CD14-positive monocyte (primary cell): ENCODE measurements at regions not wholly inside any gene's neighbourhood (a gene's known extent, or its start where the extent isn't known, plus 50 kb on each side); places are given as distances from the start of the nearest gene placed in this dataset.

ENCODE experiments used
- DNase-seq, 3 donors: peaks; one replicate each; pipeline ENCODE4 v3.0.0-alpha.2; 2011 to 2022
- H2AFZ ChIP-seq: 2 replicates; pipeline ENCODE4 v1.6.0; 2012; ENCODE audit warnings: mild to moderate bottlenecking, low read depth, low read length, inconsistent platforms; ENCODE audit not compliant: insufficient read depth, poor library complexity, severe bottlenecking
- H3K27ac ChIP-seq, 2 donors: 1 replicate in 1 of 2; 2 replicates in 1 of 2; pipeline ENCODE4 v1.5.1; 2012 to 2013; ENCODE audit warnings: low read length in 2 of 2, control low read depth in 1 of 2, inconsistent platforms in 1 of 2, low read depth in 1 of 2, mild to moderate bottlenecking in 1 of 2
- H3K27me3 ChIP-seq, 2 donors: one replicate each; pipeline versions ENCODE4 v1.6.0 to v1.6.1; 2011 to 2013; ENCODE audit warnings: low read length in 2 of 2; ENCODE audit not compliant: control insufficient read depth in 2 of 2, insufficient read depth in 2 of 2
- H3K36me3 ChIP-seq, 2 donors: replicated peaks in 1 of 2; 1 replicate in 1 of 2; 2 replicates in 1 of 2; pipeline versions ENCODE4 v1.5.1 to v1.6.1; 2012 to 2013; ENCODE audit warnings: low read length in 2 of 2, control low read depth in 1 of 2, inconsistent platforms in 1 of 2, mild to moderate bottlenecking in 1 of 2; ENCODE audit not compliant: insufficient read depth in 2 of 2, control insufficient read depth in 1 of 2
- H3K4me1 ChIP-seq, 2 donors: 1 replicate in 1 of 2; 2 replicates in 1 of 2; pipeline versions ENCODE4 v1.5.1 to v1.6.1; 2012 to 2013; ENCODE audit warnings: low read length in 2 of 2, control low read depth in 1 of 2, inconsistent platforms in 1 of 2, mild to moderate bottlenecking in 1 of 2, moderate library complexity in 1 of 2; ENCODE audit not compliant: insufficient read depth in 2 of 2, control insufficient read depth in 1 of 2
- H3K4me2 ChIP-seq: replicated peaks from 2 replicates; pipeline ENCODE3; 2012; ENCODE audit warnings: low read length, moderate library complexity, mild to moderate bottlenecking; ENCODE audit not compliant: poor library complexity, severe bottlenecking; ENCODE audit errors: extremely low read depth
- H3K4me3 ChIP-seq, 3 experiments: fragments of 200-600 bp in 1 of 3; sonication (generic) in 1 of 3; replicated peaks in 1 of 3; 1 replicate in 2 of 3; 2 replicates in 1 of 3; pipeline ENCODE4 v1.5.1; 2011 to 2013; ENCODE audit warnings: low read length in 3 of 3, mild to moderate bottlenecking in 3 of 3, control low read depth in 2 of 3, low read depth in 2 of 3, inconsistent platforms in 1 of 3, moderate library complexity in 1 of 3
- H3K79me2 ChIP-seq: 2 replicates; pipeline ENCODE4 v1.6.0; 2012; ENCODE audit warnings: mild to moderate bottlenecking, control low read depth, inconsistent platforms, low read length, moderate library complexity; ENCODE audit not compliant: insufficient read depth
- H3K9ac ChIP-seq: 2 replicates; pipeline ENCODE4 v1.6.0; 2017; ENCODE audit warnings: low read length, mild to moderate bottlenecking; ENCODE audit not compliant: insufficient read depth, poor library complexity, severe bottlenecking
- H3K9me3 ChIP-seq, 2 donors: replicated peaks in 1 of 2; 1 replicate in 1 of 2; 2 replicates in 1 of 2; pipeline versions ENCODE4 v1.5.1 to v1.6.1; 2012 to 2013; ENCODE audit warnings: low read length in 2 of 2, control low read depth in 1 of 2; ENCODE audit not compliant: control insufficient read depth in 1 of 2, insufficient read depth in 1 of 2
- H4K20me1 ChIP-seq: 2 replicates; pipeline ENCODE4 v1.6.0; 2012; ENCODE audit warnings: mild to moderate bottlenecking, low read length, control low read depth, moderate library complexity; ENCODE audit not compliant: insufficient read depth
- H3K27ac Mint-ChIP-seq, 7 donors: one replicate each; pipeline ENCODE4 v1.8.0; 2020; ENCODE audit warnings: mild to moderate bottlenecking in 7 of 7, mixed read lengths in 7 of 7, moderate library complexity in 6 of 7, inconsistent platforms in 2 of 7
- H3K27me3 Mint-ChIP-seq, 3 donors: one replicate each; pipeline ENCODE4 v1.8.0; 2021 to 2022; ENCODE audit warnings: low read depth in 3 of 3, mild to moderate bottlenecking in 3 of 3, mixed read lengths in 3 of 3, moderate library complexity in 3 of 3, inconsistent platforms in 1 of 3
- H3K36me3 Mint-ChIP-seq, 2 donors: one replicate each; pipeline ENCODE4 v1.8.0; 2020; ENCODE audit warnings: mixed read lengths in 2 of 2, inconsistent platforms in 1 of 2, mild to moderate bottlenecking in 1 of 2
- H3K4me1 Mint-ChIP-seq: one replicate; pipeline ENCODE4 v1.8.0; 2020; ENCODE audit warnings: mild to moderate bottlenecking, mixed read lengths
- H3K4me3 Mint-ChIP-seq, 2 donors: one replicate each; pipeline ENCODE4 v1.8.0; 2020; ENCODE audit warnings: mild to moderate bottlenecking in 2 of 2, mixed read lengths in 2 of 2, moderate library complexity in 1 of 2
- H3K9me3 Mint-ChIP-seq, 7 donors: one replicate each; pipeline ENCODE4 v1.8.0; 2020 to 2022; ENCODE audit warnings: mixed read lengths in 7 of 7, mild to moderate bottlenecking in 6 of 7, moderate library complexity in 6 of 7, inconsistent platforms in 2 of 7
- WGBS: methylation state at CpG from one replicate; pipeline ENCODE4 v1.1.5; 2013; ENCODE audit warnings: missing lambda C conversion rate; ENCODE audit not compliant: insufficient coverage; 5-methylcytosine and 5-hydroxymethylcytosine counted together
- intact Hi-C, 2 donors: fragments of 100-400 bp; cut with micrococcal nuclease; formaldehyde crosslinking; loops; one replicate each; pipeline versions ENCODE4 v1.15.0 to v1.15.1; 2023
- TF ChIP-seq, protein P1 (sequence below): fragments of 200-600 bp; IDR thresholded peaks from one replicate; pipeline ENCODE4 v1.8.0; 2022; ENCODE audit warnings: antibody characterized with exemption, mild to moderate bottlenecking

DNA sequence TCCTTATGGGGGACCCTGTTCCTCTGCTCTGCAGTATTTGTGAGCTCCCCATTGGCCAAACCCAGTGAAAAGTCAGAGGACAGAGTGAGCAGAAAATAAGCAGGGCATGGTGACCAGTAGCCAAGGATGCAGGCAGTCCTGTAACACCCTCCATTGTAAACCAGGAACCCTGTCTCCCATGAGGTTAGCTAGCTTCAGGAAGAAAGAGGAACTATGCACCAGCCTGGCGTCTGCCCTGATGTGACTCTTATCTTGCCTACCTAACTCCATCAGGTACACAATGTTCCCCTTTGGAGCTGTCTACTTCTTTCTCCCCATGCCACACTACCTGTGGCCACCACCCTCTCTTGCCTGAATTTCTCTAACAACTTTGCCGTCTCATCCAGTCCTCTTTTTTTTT lies 119.2 kb downstream of the LRIG2 start:
- Histone ChIP-seq H3K27ac (no peak overlapping the region), H3K79me2 (no peaks in the 10 kb centered on the region), H3K9ac (no peak overlapping the region), H3K27me3 (no peaks in the 10 kb centered on the region), H3K9me3 (peaks cover 0 to 9% of the 10 kb centered on the region in 2 donors), H3K4me1 (peaks cover 6 to 11% of the 10 kb centered on the region in 2 donors), H3K4me3 (no peak overlapping the region), H2AFZ (no peak overlapping the region), H3K36me3 (no peaks in the 10 kb centered on the region), H3K4me2 (no peak overlapping the region), H4K20me1 (no peaks in the 10 kb centered on the region)
- DNase-seq: peak; percentile 15 to 41 (median 21)
- H3K36me3 Mint-ChIP-seq: no peaks in the 10 kb centered on the region
- intact Hi-C loops: no loop called here
- peak overlapping the region; percentile 10 to 39 for H3K4me3 Mint-ChIP-seq
- WGBS: 20% methylated on average over 1 of the region's 2 CpGs
- H3K9me3 Mint-ChIP-seq: peaks cover 6 to 17% (median 12%) of the 10 kb centered on the region in 7 donors
- peak overlapping the region in 3 of 7 donors; percentile 52 to 81 (median 73) for H3K27ac Mint-ChIP-seq
- peaks cover 0 to 6% (median 3%) of the 10 kb centered on the region in 3 donors for H3K27me3 Mint-ChIP-seq
- TF ChIP-seq, protein P1, sequence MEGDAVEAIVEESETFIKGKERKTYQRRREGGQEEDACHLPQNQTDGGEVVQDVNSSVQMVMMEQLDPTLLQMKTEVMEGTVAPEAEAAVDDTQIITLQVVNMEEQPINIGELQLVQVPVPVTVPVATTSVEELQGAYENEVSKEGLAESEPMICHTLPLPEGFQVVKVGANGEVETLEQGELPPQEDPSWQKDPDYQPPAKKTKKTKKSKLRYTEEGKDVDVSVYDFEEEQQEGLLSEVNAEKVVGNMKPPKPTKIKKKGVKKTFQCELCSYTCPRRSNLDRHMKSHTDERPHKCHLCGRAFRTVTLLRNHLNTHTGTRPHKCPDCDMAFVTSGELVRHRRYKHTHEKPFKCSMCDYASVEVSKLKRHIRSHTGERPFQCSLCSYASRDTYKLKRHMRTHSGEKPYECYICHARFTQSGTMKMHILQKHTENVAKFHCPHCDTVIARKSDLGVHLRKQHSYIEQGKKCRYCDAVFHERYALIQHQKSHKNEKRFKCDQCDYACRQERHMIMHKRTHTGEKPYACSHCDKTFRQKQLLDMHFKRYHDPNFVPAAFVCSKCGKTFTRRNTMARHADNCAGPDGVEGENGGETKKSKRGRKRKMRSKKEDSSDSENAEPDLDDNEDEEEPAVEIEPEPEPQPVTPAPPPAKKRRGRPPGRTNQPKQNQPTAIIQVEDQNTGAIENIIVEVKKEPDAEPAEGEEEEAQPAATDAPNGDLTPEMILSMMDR: no peak
- H3K4me1 Mint-ChIP-seq: peaks cover 21% of the 10 kb centered on the region

- H3K9me3 Mint-ChIP-seq: peaks cover 6 to 17% (median 12%) of the 10 kb centered on the region in 7 donors
Observed at GRCh38 chr1:113192980-113193379, 120.0 kb downstream of the LRIG2 start.

More at GRCh38 chr1:113192980-113193379, 120.0 kb downstream of the LRIG2 start:
- H3K4me1 ChIP-seq: peaks cover 6 to 11% of the 10 kb centered on the region in 2 donors
- H2AFZ ChIP-seq: no peak overlapping the region
- no CpG with 5 or more reads among the region's 1 CpG for WGBS
- H3K36me3 Mint-ChIP-seq: no peaks in the 10 kb centered on the region
- peaks cover 21% of the 10 kb centered on the region for H3K4me1 Mint-ChIP-seq
- no peak overlapping the region for H3K9ac ChIP-seq
- no peaks in the 10 kb centered on the region for H3K79me2 ChIP-seq
- peaks cover 0 to 6% (median 3%) of the 10 kb centered on the region in 3 donors for H3K27me3 Mint-ChIP-seq
- no peak overlapping the region for H3K4me2 ChIP-seq
- no peaks in the 10 kb centered on the region for H3K27me3 ChIP-seq
- H4K20me1 ChIP-seq: no peaks in the 10 kb centered on the region
- H3K27ac Mint-ChIP-seq: no peak overlapping the region
- H3K4me3 Mint-ChIP-seq: no peak overlapping the region
- no peak for DNase-seq
- no peaks in the 10 kb centered on the region for H3K36me3 ChIP-seq
- no peak overlapping the region for H3K4me3 ChIP-seq
- intact Hi-C loops: no loop called here
- H3K27ac ChIP-seq: no peak overlapping the region
- peaks cover 0 to 9% of the 10 kb centered on the region in 2 donors for H3K9me3 ChIP-seq
- TF ChIP-seq, protein P1: no peak
